HEK293T (cell line): ENCODE measurements at regions not wholly inside any gene's neighbourhood (a gene's known extent, or its start where the extent isn't known, plus 50 kb on each side); places are given as distances from the start of the nearest gene placed in this dataset.

Experiments
- CTCF ChIA-PET: fragments of 350-600 bp; formaldehyde crosslinking; extraction: SDS; loops from one replicate; lab custom pipeline; 2021; ENCODE audit warnings: antibody characterized with exemption, inconsistent platforms; lab: Yijun Ruan, JAX
- POLR2A ChIA-PET: fragments of 350-600 bp; formaldehyde crosslinking; extraction: SDS; loops from one replicate; lab custom pipeline; 2020; ENCODE audit warnings: antibody characterized with exemption, inconsistent platforms; lab: Yijun Ruan, JAX
- DNase-seq: peaks from one replicate; pipeline ENCODE4 v3.0.0; 2012; ENCODE audit warnings: mixed read lengths; ENCODE audit errors: extremely low spot score
- ARNT ChIP-seq: fragments of 450-650 bp; IDR thresholded peaks from 2 replicates; pipeline ENCODE4 v1.6.1; 2017; ENCODE audit warnings: mild to moderate bottlenecking
- BHLHE40 ChIP-seq: fragments of 450-650 bp; IDR thresholded peaks from 2 replicates; pipeline ENCODE4 v1.6.1; 2016; ENCODE audit warnings: mild to moderate bottlenecking, moderate library complexity, borderline replicate concordance
- CTBP1 ChIP-seq: fragments of 450-650 bp; IDR thresholded peaks from 2 replicates; pipeline ENCODE4 v1.6.1; 2016; ENCODE audit warnings: borderline replicate concordance
- ELF4 ChIP-seq: fragments of 450-650 bp; IDR thresholded peaks from 2 replicates; pipeline ENCODE4 v1.6.1; 2017; ENCODE audit warnings: antibody characterized with exemption
- FOXA1 ChIP-seq: fragments of 450-650 bp; IDR thresholded peaks from 2 replicates; pipeline ENCODE4 v1.6.1; 2016; ENCODE audit warnings: mild to moderate bottlenecking
- FOXK2 ChIP-seq: fragments of 450-650 bp; IDR thresholded peaks from 2 replicates; pipeline ENCODE4 v1.6.1; 2016; ENCODE audit warnings: mild to moderate bottlenecking
- FOXM1 ChIP-seq: fragments of 450-650 bp; IDR thresholded peaks from 2 replicates; pipeline ENCODE4 v1.6.1; 2017; ENCODE audit warnings: mild to moderate bottlenecking, borderline replicate concordance
- HDGF ChIP-seq: fragments of 450-650 bp; IDR thresholded peaks from 2 replicates; pipeline ENCODE4 v1.6.1; 2017; ENCODE audit warnings: antibody characterized with exemption, borderline replicate concordance
- L3MBTL2 ChIP-seq: fragments of 450-650 bp; conservative IDR thresholded peaks from 2 replicates; pipeline ENCODE4 v1.6.1; 2016; ENCODE audit warnings: mild to moderate bottlenecking
- LEF1 ChIP-seq: fragments of 450-650 bp; IDR thresholded peaks from 2 replicates; pipeline ENCODE4 v1.6.1; 2017; ENCODE audit warnings: mild to moderate bottlenecking, borderline replicate concordance
- NFRKB ChIP-seq: fragments of 450-650 bp; IDR thresholded peaks from 2 replicates; pipeline ENCODE4 v1.6.1; 2016; ENCODE audit warnings: mild to moderate bottlenecking, moderate library complexity
- SP1 ChIP-seq: fragments of 450-650 bp; IDR thresholded peaks from 2 replicates; pipeline ENCODE4 v1.6.1; 2017
- SUZ12 ChIP-seq: fragments of 450-650 bp; IDR thresholded peaks from 2 replicates; pipeline ENCODE4 v1.6.1; 2016; ENCODE audit warnings: mild to moderate bottlenecking
- TARDBP ChIP-seq: fragments of 450-650 bp; IDR thresholded peaks from 2 replicates; pipeline ENCODE4 v1.6.1; 2016
- ZNF384 ChIP-seq: fragments of 450-650 bp; IDR thresholded peaks from 2 replicates; pipeline ENCODE4 v1.6.1; 2016
- TF ChIP-seq, protein P1 (sequence below): fragments of 450-650 bp; IDR thresholded peaks from 2 replicates; pipeline ENCODE4 v1.6.1; 2016

DNA sequence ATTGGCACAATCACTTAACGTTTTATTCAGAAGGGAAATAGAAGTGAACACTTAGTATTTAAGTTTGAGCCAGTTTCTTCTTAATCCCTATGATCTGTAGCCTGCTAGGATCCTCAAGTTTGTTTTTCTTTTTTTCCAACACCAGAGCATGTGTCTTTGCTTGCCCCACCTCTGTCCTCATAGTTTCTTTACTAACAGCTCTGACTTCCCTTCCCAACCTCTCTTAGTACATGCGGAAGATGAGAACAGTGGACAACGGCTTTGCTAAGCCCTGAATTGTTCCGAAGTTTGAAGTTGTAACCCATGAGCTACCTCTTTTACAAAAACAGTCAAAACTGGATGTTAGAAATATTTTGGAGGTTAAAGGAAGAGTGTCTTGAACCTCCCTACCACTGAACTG, 61.7 kb upstream of the TAF11L2 start:
- DNase-seq = no peak
- CTCF ChIA-PET = no interaction called here
- POLR2A ChIA-PET = no interaction called here
- TF ChIP-seq SUZ12 = no peak

DNA sequence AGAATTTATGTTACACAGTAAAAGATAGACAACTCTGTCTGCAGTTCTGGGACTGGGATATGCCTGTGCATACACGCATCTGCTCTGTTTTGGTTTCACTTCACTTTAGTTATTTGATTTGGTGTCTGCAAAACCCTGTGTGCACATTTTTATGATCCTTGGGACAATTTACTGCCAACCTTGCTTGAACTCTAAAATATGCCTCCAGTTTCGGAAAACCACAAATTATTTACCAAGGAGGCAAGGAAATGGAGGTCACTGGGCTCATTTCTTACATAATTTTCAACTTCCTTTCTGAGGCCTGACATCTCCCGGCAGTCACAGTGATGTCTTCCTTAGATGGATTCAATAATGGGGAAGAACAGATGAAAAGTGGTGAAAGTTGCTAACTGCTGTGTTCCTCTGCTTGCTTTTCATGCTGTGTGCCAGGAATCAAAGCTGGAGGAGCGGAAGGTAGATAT, 61.2 kb upstream of the TAF11L2 start:
- ChIA-PET CTCF (no interaction called here), POLR2A (no interaction called here)
- DNase-seq = no peak
- no peak for TF ChIP-seq SP1
- TF ChIP-seq SUZ12 = no peak
- no peak for TF ChIP-seq CTBP1
- TF ChIP-seq ARNT = no peak
- TF ChIP-seq FOXK2 = no peak
- TF ChIP-seq ELF4 = no peak
- TF ChIP-seq, protein P1, sequence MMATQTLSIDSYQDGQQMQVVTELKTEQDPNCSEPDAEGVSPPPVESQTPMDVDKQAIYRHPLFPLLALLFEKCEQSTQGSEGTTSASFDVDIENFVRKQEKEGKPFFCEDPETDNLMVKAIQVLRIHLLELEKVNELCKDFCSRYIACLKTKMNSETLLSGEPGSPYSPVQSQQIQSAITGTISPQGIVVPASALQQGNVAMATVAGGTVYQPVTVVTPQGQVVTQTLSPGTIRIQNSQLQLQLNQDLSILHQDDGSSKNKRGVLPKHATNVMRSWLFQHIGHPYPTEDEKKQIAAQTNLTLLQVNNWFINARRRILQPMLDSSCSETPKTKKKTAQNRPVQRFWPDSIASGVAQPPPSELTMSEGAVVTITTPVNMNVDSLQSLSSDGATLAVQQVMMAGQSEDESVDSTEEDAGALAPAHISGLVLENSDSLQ = no peak
- TF ChIP-seq BHLHE40 = no peak
- TF ChIP-seq TARDBP = no peak
- TF ChIP-seq ZNF384 = no peak
- TF ChIP-seq NFRKB = no peak
- TF ChIP-seq LEF1 = no peak

DNA sequence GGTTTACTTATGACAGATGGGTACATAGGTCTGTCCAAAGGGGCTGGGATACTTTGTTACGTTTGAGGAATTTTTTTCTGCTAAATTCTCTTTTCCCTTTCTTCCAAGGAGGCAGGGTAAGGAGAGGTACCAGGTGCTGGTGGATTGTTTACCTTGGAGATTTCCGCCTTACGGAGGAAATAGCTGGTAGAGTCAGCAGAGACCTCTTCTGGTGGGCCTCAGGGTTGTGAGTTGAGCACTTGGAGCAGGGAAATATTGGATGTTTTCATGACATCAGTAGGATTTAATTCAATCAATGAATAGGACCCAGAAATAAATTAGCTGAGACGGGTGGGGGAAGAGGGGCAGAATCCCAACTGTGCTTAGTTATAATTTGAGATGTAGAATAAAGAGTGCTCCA, 60.0 kb upstream of the TAF11L2 start:
- TF ChIP-seq ELF4 (no peak), ARNT (no peak), BHLHE40 (no peak), ZNF384 (no peak), NFRKB (no peak), FOXK2 (no peak), SUZ12 (no peak), LEF1 (no peak), HDGF (no peak), SP1 (no peak)
- ChIA-PET CTCF (interaction anchor here (0.6 to 0.8 kb wide), 2 partner anchors 221 to 286 kb away, joined by 3 read pairs; no protein-coding TSS in a partner anchor), POLR2A (no interaction called here)
- DNase-seq = no peak

DNA sequence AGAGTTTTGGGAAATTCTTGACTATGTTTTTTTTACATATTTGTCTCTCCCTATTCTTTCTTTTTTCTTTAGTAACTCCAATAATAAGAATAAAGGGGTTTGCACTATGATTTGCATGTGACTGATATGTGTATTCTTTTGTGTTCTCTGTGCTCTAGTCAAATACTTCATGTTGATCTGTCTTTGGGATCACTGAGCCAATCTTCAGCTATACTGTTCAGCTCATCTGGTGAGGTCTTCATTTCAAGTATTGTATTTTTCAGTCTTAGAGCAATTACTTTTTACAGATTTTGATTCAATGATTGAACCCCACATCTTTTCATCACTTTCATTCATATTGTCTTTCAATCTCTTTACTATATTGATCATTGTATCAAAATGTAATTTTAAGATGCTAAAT, 58.1 kb upstream of the TAF11L2 start:
- TF ChIP-seq LEF1 = no peak
- TF ChIP-seq ELF4 = no peak
- TF ChIP-seq, protein P1 = no peak
- no peak for TF ChIP-seq L3MBTL2
- TF ChIP-seq SP1 = no peak
- TF ChIP-seq FOXA1 = no peak
- no peak for TF ChIP-seq HDGF
- TF ChIP-seq CTBP1 = no peak
- no peak for TF ChIP-seq FOXK2
- no peak for TF ChIP-seq TARDBP
- POLR2A ChIA-PET = no interaction called here
- no peak for DNase-seq
- CTCF ChIA-PET = no interaction called here

DNA sequence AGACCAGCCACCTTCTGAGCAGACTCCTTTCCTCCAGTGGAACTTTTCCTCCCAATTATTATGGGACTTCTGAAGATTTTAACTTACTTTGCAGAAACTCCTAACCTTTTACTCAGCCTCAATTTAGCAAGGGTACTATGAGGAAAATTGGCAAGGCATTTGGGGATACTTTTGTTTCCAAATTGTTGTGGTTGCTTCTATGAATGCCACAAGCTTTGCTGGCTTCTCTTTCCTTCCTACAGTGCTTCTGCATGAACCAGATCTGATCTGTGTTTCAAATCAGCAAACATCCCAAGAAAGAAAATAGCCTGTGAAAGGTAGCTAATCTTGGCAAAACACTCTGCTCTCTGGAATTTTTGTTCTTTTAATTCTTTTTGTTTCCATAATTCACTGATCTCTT, 57.3 kb upstream of the TAF11L2 start:
- ChIA-PET POLR2A (no interaction called here), CTCF (interaction anchor here (0.6 kb wide), 1 partner anchor 467 kb away, joined by 3 read pairs; no protein-coding TSS in a partner anchor)
- no peak for DNase-seq
- no peak for TF ChIP-seq NFRKB
- no peak for TF ChIP-seq BHLHE40
- no peak for TF ChIP-seq SUZ12
- TF ChIP-seq ZNF384 = no peak
- TF ChIP-seq L3MBTL2 = no peak
- TF ChIP-seq, protein P1 = no peak
- no peak for TF ChIP-seq HDGF
- no peak for TF ChIP-seq LEF1
- no peak for TF ChIP-seq FOXA1
- TF ChIP-seq TARDBP = no peak
- TF ChIP-seq FOXM1 = no peak
- TF ChIP-seq SP1 = no peak
- no peak for TF ChIP-seq ELF4
- TF ChIP-seq CTBP1 = no peak
- TF ChIP-seq FOXK2 = no peak
- TF ChIP-seq ARNT = no peak

DNA sequence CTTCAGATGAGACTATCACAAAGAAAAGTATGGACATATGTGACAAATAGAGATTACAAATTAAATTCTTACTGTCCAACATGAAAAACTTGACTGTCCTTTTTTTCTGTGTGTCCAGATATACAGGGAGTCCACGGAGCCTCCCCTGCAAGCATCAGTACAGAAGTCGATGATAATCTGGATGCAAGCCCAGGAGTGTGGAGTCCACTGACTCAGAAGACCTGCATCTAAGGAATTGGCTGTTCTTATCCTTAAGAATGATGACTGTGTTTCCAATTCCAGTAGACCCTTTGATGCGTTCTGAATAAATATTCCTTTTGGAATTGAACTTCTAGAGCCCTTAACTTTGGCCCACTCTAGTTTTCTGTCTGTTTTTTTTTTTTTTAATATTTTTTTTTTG, 56.7 kb upstream of the TAF11L2 start:
- no peak for DNase-seq
- POLR2A ChIA-PET = no interaction called here
- TF ChIP-seq L3MBTL2 (no peak), FOXA1 (no peak), ELF4 (no peak), FOXM1 (no peak), NFRKB (no peak), BHLHE40 (no peak), SP1 (no peak), SUZ12 (no peak), CTBP1 (no peak), HDGF (no peak), FOXK2 (no peak), LEF1 (no peak), ZNF384 (no peak), ARNT (no peak), TARDBP (no peak)
- TF ChIP-seq, protein P1 = no peak
- CTCF ChIA-PET = no interaction called here
